ENCODE measurements at regions not wholly inside any gene's neighbourhood (a gene's known extent, or its start where the extent isn't known, plus 50 kb on each side); places are given as distances from the start of the nearest gene placed in this dataset.

- Histone ChIP-seq H3K36me3 (ENCODE audit: control insufficient read depth in 2 of 2, insufficient read depth in 1 of 2, low read length in 2 of 2) (no peaks in the 10 kb centered on the region), H3K4me3 (ENCODE audit: low read depth, low read length) (no peak overlapping the region), H3K4me1 (ENCODE audit: control insufficient read depth, insufficient read depth, low read length) (no peaks in the 10 kb centered on the region), H3K9me3 (ENCODE audit: control insufficient read depth, insufficient read depth, low read depth, low read length) (no peaks in the 10 kb centered on the region), H3K27ac (ENCODE audit: extremely low read depth, low read depth, low read length) (no peak overlapping the region)
- POLR2A ChIA-PET = no interaction called here
- CTCF ChIA-PET = no interaction called here
- TF ChIP-seq ZBTB8A (tag by site-specific recombination; IDR thresholded peaks at IDR 0.05) (no peak), ZNF311 (tag by site-specific recombination; IDR thresholded peaks at IDR 0.05; ENCODE audit: borderline replicate concordance) (no peak), WT1 (tag by site-specific recombination; IDR thresholded peaks at IDR 0.05) (no peak), ZNF513 (tag by site-specific recombination; IDR thresholded peaks at IDR 0.05) (no peak), ZNF202 (tag by site-specific recombination; IDR thresholded peaks at IDR 0.05; ENCODE audit: borderline replicate concordance) (no peak)
- TF ChIP-seq, protein P1, sequence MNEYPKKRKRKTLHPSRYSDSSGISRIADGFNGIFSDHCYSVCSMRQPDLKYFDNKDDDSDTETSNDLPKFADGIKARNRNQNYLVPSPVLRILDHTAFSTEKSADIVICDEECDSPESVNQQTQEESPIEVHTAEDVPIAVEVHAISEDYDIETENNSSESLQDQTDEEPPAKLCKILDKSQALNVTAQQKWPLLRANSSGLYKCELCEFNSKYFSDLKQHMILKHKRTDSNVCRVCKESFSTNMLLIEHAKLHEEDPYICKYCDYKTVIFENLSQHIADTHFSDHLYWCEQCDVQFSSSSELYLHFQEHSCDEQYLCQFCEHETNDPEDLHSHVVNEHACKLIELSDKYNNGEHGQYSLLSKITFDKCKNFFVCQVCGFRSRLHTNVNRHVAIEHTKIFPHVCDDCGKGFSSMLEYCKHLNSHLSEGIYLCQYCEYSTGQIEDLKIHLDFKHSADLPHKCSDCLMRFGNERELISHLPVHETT (tag by site-specific recombination; IDR thresholded peaks at IDR 0.05) = no peak
Measured at GRCh38 chr12:5258926-5259325, 173.0 kb upstream of the NTF3 start.

DNA sequence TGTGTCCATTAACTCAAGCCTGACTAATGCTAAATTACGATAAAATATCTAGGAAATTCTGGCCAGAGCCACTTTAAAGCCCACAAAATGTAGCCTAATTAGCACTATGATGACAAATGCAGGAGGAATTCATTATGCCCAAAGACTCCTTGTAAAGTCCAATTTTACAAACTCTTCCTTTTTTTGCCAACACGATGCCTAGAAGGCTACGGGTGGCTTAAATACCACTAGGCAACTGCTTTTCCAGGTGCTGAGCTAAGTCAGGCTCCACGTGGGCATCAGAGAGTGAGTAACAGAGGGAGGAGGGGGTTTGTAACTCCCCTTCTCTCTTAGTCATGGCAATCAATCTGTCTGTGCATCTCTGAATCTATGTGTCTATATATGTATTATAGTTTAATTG is 172.4 kb upstream of the NTF3 start:
- CTCF ChIA-PET = no interaction called here
- TF ChIP-seq ZNF660 (tag by site-specific recombination; IDR thresholded peaks at IDR 0.05) = peak; percentile 54; the same call in 1 of the 2 replicates
- no peak for TF ChIP-seq ZNF292 (tag by site-specific recombination; IDR thresholded peaks at IDR 0.05; ENCODE audit: borderline replicate concordance, low read depth)
- TF ChIP-seq ZNF416 (tag by site-specific recombination; IDR thresholded peaks at IDR 0.05) = no peak
- TF ChIP-seq ZNF560 (tag by site-specific recombination; IDR thresholded peaks at IDR 0.05; ENCODE audit: borderline replicate concordance) = no peak
- TF ChIP-seq ZNF211 (tag by site-specific recombination; IDR thresholded peaks at IDR 0.05; ENCODE audit: low read depth) = no peak
- TF ChIP-seq KLF7 (tag by site-specific recombination; IDR thresholded peaks at IDR 0.05; ENCODE audit: borderline replicate concordance) = no peak
- TF ChIP-seq CTCF (tag by site-specific recombination; IDR thresholded peaks at IDR 0.05) = no peak
- POLR2A ChIA-PET = no interaction called here
- no peaks in the 10 kb centered on the region for H3K36me3 ChIP-seq (ENCODE audit: control insufficient read depth in 2 of 2, insufficient read depth in 1 of 2, low read length in 2 of 2)
- H3K9me3 ChIP-seq (ENCODE audit: control insufficient read depth, insufficient read depth, low read depth, low read length) = no peaks in the 10 kb centered on the region
- H3K4me3 ChIP-seq (ENCODE audit: low read depth, low read length) = no peak overlapping the region
- no peak overlapping the region for H3K27ac ChIP-seq (ENCODE audit: extremely low read depth, low read depth, low read length)
- no peaks in the 10 kb centered on the region for H3K4me1 ChIP-seq (ENCODE audit: control insufficient read depth, insufficient read depth, low read length)

GRCh38 chr12:5260086-5260485 is 171.8 kb upstream of the NTF3 start:
- TF ChIP-seq ZNF561 (tag by site-specific recombination; IDR thresholded peaks at IDR 0.05; ENCODE audit: borderline replicate concordance) (no peak), RBAK (tag by site-specific recombination; IDR thresholded peaks at IDR 0.05) (no peak), ZNF362 (tag by site-specific recombination; IDR thresholded peaks at IDR 0.05) (no peak), ZNF837 (tag by site-specific recombination; IDR thresholded peaks at IDR 0.05) (no peak), ZSCAN16 (tag by site-specific recombination; IDR thresholded peaks at IDR 0.05) (no peak), ZNF404 (tag by site-specific recombination; IDR thresholded peaks at IDR 0.05) (no peak)
- Histone ChIP-seq H3K36me3 (ENCODE audit: control insufficient read depth in 2 of 2, insufficient read depth in 1 of 2, low read length in 2 of 2) (no peaks in the 10 kb centered on the region), H3K4me3 (ENCODE audit: low read depth, low read length) (no peak overlapping the region), H3K27ac (ENCODE audit: extremely low read depth, low read depth, low read length) (no peak overlapping the region), H3K9me3 (ENCODE audit: control insufficient read depth, insufficient read depth, low read depth, low read length) (no peaks in the 10 kb centered on the region), H3K4me1 (ENCODE audit: control insufficient read depth, insufficient read depth, low read length) (no peaks in the 10 kb centered on the region)
- ChIA-PET CTCF (no interaction called here), POLR2A (no interaction called here)
